Fibroblast of skin of right quadriceps (primary cell): ENCODE measurements at regions not wholly inside any gene's neighbourhood (a gene's known extent, or its start where the extent isn't known, plus 50 kb on each side); places are given as distances from the start of the nearest gene placed in this dataset.

Experiments
- DNase-seq: peaks from one replicate; pipeline ENCODE4 v3.0.0-alpha.2; 2013

DNA sequence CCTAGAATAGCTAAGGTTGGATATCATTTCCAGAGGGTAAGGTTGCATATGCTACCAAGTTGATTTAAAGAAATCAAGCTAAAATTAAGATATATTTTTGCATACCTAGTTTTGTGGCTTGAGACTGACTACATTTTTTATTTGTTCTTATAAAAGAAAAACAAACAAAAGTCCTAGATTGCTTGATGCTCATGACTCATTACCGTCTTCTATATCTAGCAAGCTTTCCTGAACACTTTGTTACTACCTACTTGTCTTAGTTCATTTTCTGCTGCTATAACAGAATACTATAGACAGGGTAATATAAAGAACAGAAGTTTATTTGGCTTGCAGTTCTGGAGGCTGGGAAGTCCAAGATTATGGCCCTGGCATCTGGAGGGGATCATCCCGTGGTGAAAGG is 152.1 kb upstream of the THRB start:
- no peak for DNase-seq

- DNase-seq: no peak
These were observed 153.4 kb upstream of the THRB start for GRCh38 chr3:24648063-24648462.

DNA sequence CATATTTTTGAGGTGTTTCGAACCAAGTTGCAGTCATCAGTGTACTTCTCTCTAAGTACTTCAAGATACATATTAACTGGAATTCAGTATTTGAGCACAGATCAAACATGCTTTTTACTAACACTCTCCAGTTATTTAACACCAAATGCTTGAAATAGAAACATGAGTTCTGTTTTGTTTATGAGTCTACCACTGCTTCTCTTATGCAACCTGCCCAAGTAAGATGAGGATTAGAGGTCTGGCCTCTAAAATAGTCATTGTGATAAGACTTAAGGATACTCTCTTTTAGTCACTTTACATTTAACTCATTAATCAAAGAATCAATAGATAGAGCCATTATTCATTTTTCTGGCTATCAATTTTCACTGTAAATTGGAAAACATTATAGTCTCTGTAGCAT is 156.2 kb upstream of the THRB start:
- DNase-seq: no peak

- DNase-seq: no peak
These were observed 163.3 kb upstream of the THRB start for GRCh38 chr3:24657870-24658510.

DNA sequence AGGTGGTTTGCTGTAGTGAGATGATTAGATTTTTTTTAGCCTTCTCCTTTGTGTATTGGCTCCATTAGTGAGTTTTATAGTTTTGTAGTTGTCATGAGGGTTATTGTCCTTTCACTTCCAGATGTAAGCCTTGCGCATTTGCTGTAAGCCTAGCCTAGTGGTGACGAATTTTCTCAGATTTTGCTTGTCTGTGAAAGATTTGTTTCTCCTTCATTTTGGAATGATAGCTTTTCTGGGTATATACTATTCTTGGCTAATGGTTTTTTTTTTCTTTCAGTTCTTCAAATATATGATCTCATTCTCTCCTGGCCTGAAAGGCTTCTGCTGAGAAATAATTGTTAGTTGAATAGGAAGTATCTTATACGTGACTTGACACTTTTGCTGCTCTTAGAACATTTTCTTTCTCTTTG is 166.5 kb upstream of the THRB start:
- DNase-seq: no peak

DNA sequence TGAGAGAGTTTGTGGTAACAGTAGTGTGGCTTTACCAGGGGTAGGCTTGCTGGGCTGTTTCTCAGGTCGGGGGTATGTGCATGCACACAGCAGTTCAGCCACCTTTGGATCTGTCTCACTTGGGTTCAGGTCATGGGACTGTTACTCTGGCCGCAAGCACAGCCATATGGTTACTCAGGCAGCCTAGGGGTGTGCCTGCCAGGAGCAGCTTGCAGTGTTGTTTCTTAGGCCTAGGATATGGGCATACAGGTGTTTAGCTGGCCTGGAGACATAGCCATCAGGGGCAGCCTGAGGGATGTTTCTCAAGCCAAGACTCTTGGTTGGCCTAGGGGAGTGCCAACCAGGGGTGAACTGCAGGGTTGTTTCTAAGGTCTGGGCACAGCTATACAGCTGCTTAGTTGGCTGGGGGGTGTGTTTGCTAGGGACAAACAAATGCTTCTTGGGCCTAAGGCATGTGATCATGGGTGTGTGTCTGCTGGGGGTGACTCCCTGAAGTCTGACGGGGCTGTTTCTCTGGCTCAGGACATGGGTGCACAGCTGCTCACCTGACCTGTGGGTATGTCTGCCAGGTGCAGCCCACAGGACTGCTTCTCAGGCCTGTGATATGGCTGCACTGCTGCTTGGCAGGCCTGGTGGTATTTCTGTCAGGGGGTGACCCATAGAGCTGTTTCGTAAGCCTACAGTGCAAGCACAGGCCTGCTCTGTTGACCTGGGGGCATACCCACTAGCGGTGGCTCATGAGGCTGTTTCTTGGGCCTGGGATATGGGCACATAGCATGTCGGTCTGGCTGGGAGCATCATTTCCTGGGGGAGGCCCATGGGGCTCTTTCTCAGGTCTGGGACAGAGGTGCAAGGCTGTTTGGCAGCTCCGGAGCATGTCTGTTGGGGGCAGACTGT is 168.0 kb upstream of the THRB start:
- no peak for DNase-seq

DNA sequence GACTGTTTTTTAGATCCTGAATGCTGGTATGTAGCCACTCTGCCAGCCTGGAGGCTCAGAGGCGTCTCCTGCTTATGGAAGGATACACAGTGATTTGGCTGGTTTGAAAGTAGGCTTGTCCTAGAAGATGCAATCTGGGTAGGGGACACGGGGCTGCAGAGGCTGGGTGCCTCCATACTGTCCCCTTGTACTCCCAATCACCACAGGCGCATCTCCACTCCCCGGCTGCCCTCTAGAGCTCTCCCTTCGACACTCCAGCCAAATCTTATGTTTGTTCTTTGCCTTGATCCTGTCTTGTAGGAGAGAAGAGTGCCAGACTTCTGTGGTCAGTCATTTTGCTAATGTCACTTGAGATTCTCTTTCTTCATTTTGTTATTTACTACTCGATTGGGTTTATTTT is 168.8 kb upstream of the THRB start:
- no peak for DNase-seq

DNA sequence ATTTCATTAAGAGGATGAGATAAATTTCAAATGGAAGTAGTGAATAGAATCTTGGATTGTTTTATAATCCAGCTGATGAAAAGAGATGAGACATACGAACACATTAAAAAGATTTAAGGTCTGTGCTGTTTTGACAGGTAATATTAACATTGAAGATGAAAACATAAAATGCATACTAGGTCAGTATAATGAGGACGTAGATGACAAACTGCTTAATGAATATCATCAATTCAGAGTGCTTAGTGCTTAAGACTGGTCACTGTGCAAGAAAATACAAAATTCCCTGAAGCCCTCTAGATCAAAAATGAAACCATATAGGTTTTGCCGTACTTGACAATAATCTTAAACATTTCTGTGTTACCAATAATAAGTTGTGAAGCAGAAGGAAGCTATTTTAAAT is 173.4 kb upstream of the THRB start:
- no peak for DNase-seq

- no peak for DNase-seq
These were observed 176.2 kb upstream of the THRB start for GRCh38 chr3:24670871-24671270.

DNA sequence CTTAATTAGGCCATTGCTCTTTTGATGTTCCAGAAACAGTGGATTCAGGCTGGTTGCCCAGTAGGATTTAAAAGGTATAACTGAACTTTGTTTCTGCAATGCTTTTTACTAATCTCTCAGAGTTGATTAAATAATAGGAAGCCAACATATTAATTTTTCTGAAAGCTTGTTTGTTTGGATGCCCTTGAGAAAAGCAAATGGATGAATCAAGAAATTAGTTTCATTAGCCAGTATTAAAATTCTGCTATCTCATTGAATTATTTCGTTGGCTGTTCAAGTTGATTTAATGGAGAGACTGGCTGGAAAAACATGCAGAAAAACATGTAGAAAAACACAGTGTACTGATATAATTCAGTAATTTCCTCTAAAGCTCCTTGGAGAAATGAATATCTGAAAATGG is 178.9 kb upstream of the THRB start:
- DNase-seq: no peak

GRCh38 chr3:24674261-24674660 is 179.6 kb upstream of the THRB start:
- no peak for DNase-seq

DNA sequence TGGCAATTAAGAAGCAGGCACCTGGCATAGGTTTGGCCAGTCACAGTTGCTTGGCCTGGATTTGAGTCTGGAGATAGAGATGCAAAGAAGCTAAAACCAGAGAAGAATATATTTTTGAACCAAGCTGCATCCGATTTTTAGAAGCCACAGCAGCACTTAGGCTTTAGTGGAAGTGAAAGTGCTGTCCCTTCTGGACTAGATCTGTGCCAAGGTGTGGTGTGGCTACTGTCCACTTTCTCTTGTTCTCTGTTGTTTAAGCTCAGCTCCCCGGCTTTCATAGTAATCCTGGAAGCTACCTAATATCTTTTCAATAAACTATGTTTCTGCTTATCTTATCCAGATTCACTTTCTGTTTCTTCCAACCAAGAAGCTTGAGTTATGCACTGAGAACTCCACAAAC is 183.4 kb upstream of the THRB start:
- no peak for DNase-seq

- DNase-seq: peak; percentile 98
These were observed 183.8 kb upstream of the THRB start for GRCh38 chr3:24678421-24678865.

DNA sequence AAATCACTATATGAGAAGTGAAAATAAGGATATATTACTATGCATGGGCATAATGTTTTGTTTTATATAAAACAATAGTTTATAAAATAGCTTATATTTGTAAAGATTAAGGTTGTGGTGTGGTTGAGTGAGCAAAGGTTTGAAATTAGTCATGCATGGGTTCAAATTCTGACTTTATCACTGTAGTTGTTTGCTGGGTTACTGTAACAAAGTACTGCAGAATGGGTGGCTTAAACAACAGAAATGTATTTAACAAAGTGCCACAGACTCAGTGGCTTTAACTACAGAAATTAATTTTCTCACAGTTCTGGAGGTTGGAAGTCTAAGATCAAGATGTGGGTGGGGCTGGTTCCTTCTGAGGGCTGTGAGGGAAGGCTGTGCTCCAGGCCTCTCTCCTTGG is 184.8 kb upstream of the THRB start:
- no peak for DNase-seq

GRCh38 chr3:24680214-24680967 is 185.7 kb upstream of the THRB start:
- peak; percentile 51 for DNase-seq

GRCh38 chr3:24682141-24682547 is 187.5 kb upstream of the THRB start:
- peak; percentile 95 for DNase-seq

GRCh38 chr3:24683090-24683489 is 188.4 kb upstream of the THRB start:
- peak; percentile 73 for DNase-seq

DNA sequence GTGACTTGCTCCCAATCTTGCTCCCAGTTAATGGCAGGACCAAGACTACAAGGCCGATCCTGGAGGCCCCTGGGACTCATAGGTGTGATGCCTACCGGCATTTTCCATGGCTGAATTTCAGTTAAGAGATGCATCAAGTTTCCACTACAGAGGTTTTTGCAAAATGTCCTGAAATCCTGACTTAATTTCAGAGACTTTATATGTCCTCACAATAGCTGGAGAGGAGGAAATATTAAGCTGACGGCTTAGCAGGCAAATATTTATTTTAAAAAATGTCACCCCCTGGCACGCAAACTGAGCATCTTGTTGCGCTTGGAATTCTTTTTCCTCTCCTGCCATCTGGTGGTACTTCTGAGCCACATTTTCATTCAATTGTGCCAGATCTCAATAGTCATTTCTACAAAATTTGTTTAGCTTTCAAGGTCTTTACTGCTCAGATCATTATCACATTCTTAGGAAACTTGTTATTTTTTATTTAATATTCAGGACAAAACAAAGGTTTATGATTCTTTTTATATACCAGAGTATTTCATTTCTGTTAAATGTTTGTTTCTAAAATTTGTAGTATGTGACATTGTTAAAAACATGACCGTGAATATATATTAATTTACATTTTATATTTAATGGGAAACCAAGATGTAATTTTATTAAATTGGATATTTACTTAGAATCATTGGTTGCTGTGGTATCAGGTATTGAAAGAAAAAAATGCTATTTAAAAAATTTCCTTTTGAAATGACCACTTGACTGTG is 189.2 kb upstream of the THRB start:
- DNase-seq: peak; percentile 78

DNA sequence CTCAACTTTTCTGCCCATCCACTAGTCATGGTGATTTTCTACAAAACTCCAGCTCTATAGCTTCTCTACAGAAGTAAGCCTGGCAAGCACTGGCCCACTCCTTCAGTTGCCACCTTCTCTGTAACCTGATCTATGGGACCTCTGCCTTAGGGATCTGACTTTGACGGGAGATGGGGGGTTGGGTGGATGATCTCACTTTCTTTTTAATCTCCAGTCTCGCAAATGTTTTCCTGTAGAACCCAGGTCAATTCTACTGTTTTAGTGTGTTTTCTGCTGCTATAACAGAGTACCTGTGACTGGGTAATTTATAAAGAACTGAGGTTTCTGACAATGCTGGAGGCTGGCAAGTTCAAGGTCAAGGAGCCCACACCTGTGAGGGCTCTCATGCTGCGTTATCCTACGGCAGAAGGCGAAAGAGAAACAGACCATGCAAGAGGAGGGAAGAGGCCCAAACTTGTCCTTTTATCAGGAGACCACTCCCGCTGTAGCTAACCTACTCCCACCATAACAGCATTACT is 189.9 kb upstream of the THRB start:
- no peak for DNase-seq

- peak; percentile 81 for DNase-seq
These were observed 192.2 kb upstream of the THRB start for GRCh38 chr3:24686808-24687207.

DNA sequence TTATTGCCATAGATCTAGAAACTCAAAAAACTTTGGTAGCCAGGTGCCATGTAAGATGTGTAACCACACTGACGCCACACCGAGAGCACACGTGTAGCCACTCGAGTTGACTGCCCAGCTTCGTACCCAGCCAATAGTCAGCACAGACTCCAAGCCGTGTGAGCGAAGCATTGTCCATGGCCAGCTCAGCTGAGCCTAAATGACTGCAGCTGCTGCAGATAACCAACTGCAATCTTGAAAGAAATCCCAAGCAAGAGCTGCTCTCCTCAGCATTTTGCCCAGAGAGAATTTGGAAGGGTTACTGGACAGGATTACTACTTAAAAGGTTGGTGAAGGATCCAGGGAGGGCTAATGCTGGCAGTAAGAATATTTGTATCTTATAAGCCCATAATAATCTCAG is 193.0 kb upstream of the THRB start:
- DNase-seq: no peak

- peak; percentile 56 for DNase-seq
These were observed 193.9 kb upstream of the THRB start for GRCh38 chr3:24688446-24689148.
